Liver (tissue), 7 donors: ENCODE measurements at regions not wholly inside any gene's neighbourhood (a gene's known extent, or its start where the extent isn't known, plus 50 kb on each side); places are given as distances from the start of the nearest gene placed in this dataset.
A peak's percentile ranks its signal among the peaks of the same experiment; 100 is the strongest.
"Not testable (repeated sequence)": the region's sequence is repeated elsewhere in the genome, so short reads cannot be mapped to it uniquely, and the experiment has no call there.

Experiments used
- DNase-seq: peaks from one replicate; pipeline ENCODE4 v3.0.0-alpha.2; 2017; ENCODE audit warnings: low spot score
- H3K27ac ChIP-seq, 2 donors: one replicate each; pipeline ENCODE4 v1.7.0; 2013; ENCODE audit warnings: inconsistent platforms in 2 of 2, low read length in 2 of 2, control low read depth in 1 of 2, low read depth in 1 of 2, mild to moderate bottlenecking in 1 of 2
- H3K27me3 ChIP-seq, 4 donors: one replicate each; pipeline versions ENCODE4 v1.6.1 to v1.7.0; 2013; ENCODE audit warnings: low read length in 3 of 4, inconsistent platforms in 1 of 4, mild to moderate bottlenecking in 1 of 4, moderate library complexity in 1 of 4; ENCODE audit not compliant: control insufficient read depth in 4 of 4, insufficient read depth in 4 of 4
- H3K36me3 ChIP-seq, 4 donors: one replicate each; pipeline versions ENCODE4 v1.6.1 to v1.7.0; 2013; ENCODE audit warnings: low read length in 3 of 4, mild to moderate bottlenecking in 3 of 4, low read depth in 1 of 4, moderate library complexity in 1 of 4; ENCODE audit not compliant: control insufficient read depth in 4 of 4, insufficient read depth in 3 of 4
- H3K4me1 ChIP-seq, 4 donors: one replicate each; pipeline versions ENCODE4 v1.6.1 to v1.7.0; 2013; ENCODE audit warnings: low read length in 3 of 4, mild to moderate bottlenecking in 3 of 4, moderate library complexity in 1 of 4; ENCODE audit not compliant: control insufficient read depth in 4 of 4, insufficient read depth in 4 of 4
- H3K4me3 ChIP-seq, 3 donors: one replicate each; pipeline versions ENCODE4 v1.6.1 to v1.7.0; 2013; ENCODE audit warnings: low read length in 3 of 3, control low read depth in 1 of 3, low read depth in 1 of 3, mild to moderate bottlenecking in 1 of 3
- H3K9ac ChIP-seq, 2 donors: one replicate each; pipeline ENCODE4 v1.7.0; 2013; ENCODE audit warnings: low read length in 2 of 2, mild to moderate bottlenecking in 2 of 2, moderate library complexity in 2 of 2, control low read depth in 1 of 2, low read depth in 1 of 2
- H3K9me3 ChIP-seq, 4 donors: one replicate each; pipeline versions ENCODE4 v1.6.1 to v1.7.0; 2013; ENCODE audit warnings: low read length in 3 of 4; ENCODE audit not compliant: control insufficient read depth in 4 of 4
- ATF3 ChIP-seq: IDR thresholded peaks from 2 replicates; pipeline ENCODE4 v1.6.1; 2016; ENCODE audit warnings: antibody characterized with exemption
- EGR1 ChIP-seq, 2 donors: IDR thresholded peaks; 2 replicates each; pipeline ENCODE4 v1.6.1; 2016 to 2018; ENCODE audit warnings: antibody characterized with exemption in 2 of 2, low read depth in 2 of 2
- FOXA1 ChIP-seq: IDR thresholded peaks from 2 replicates; pipeline ENCODE4 v1.6.1; 2016; ENCODE audit warnings: antibody characterized with exemption
- FOXA2 ChIP-seq: IDR thresholded peaks from 2 replicates; pipeline ENCODE4 v1.6.1; 2016; ENCODE audit warnings: antibody characterized with exemption
- GABPA ChIP-seq, 2 donors: IDR thresholded peaks in 1 of 2; conservative IDR thresholded peaks in 1 of 2; 2 replicates each; pipeline ENCODE4 v1.6.1; 2016; ENCODE audit warnings: antibody characterized with exemption in 2 of 2, mild to moderate bottlenecking in 1 of 2, moderate library complexity in 1 of 2
- HNF4A ChIP-seq, 2 donors: conservative IDR thresholded peaks; 2 replicates each; pipeline ENCODE4 v1.6.1; 2016; ENCODE audit warnings: antibody characterized with exemption in 2 of 2, mild to moderate bottlenecking in 2 of 2
- HNF4G ChIP-seq: IDR thresholded peaks from 2 replicates; pipeline ENCODE4 v1.6.1; 2016; ENCODE audit warnings: antibody characterized with exemption
- JUND ChIP-seq, 2 donors: IDR thresholded peaks; 2 replicates each; pipeline ENCODE4 v1.6.1; 2016; ENCODE audit warnings: antibody characterized with exemption in 2 of 2
- MAX ChIP-seq: IDR thresholded peaks from 2 replicates; pipeline ENCODE4 v1.6.1; 2016; ENCODE audit warnings: antibody characterized with exemption
- RAD21 ChIP-seq, 2 donors: IDR thresholded peaks; 2 replicates each; pipeline ENCODE4 v1.6.1; 2016; ENCODE audit warnings: antibody characterized with exemption in 2 of 2, mild to moderate bottlenecking in 2 of 2
- RXRA ChIP-seq, 2 donors: IDR thresholded peaks; 2 replicates each; pipeline ENCODE4 v1.6.1; 2017 to 2018; ENCODE audit warnings: antibody characterized with exemption in 2 of 2, mild to moderate bottlenecking in 1 of 2
- SP1 ChIP-seq: IDR thresholded peaks from 2 replicates; pipeline ENCODE4 v1.6.1; 2018; ENCODE audit warnings: antibody characterized with exemption, mild to moderate bottlenecking
- TAF1 ChIP-seq: conservative IDR thresholded peaks from 2 replicates; pipeline ENCODE4 v1.6.1; 2016; ENCODE audit warnings: antibody characterized with exemption, mild to moderate bottlenecking
- YY1 ChIP-seq: IDR thresholded peaks from 2 replicates; pipeline ENCODE4 v1.6.1; 2016; ENCODE audit warnings: antibody characterized with exemption, mild to moderate bottlenecking
- ZBTB33 ChIP-seq: IDR thresholded peaks from 2 replicates; pipeline ENCODE4 v1.6.1; 2016; ENCODE audit warnings: antibody characterized with exemption
- WGBS: extraction: QIAGEN DNeasy Blood & Tissue Kit; methylation state at CpG from one replicate; pipeline ENCODE4 v1.1.7; 2013; 5-methylcytosine and 5-hydroxymethylcytosine counted together
- donor health status: healthy.
- donor health status: healthy.
- donor health status: healthy.
- donor health status: healthy.

GRCh38 chr2:741195-741496 lies 63.9 kb upstream of the TMEM18 start:
- Histone ChIP-seq H3K27me3 (no peaks in the 10 kb centered on the region), H3K4me1 (peaks cover 2 to 17% (median 10%) of the 10 kb centered on the region in 4 donors), H3K9me3 (no peaks in the 10 kb centered on the region), H3K27ac (no peak overlapping the region), H3K4me3 (peak overlapping the region in 1 of 3 donors; percentile 56), H3K9ac (no peak overlapping the region), H3K36me3 (no peaks in the 10 kb centered on the region)
- TF ChIP-seq HNF4A (conservative IDR thresholded peaks at IDR 0.05) (no peak), FOXA1 (no peak), RXRA (IDR thresholded peaks at IDR 0.05) (no peak), MAX (no peak), GABPA (IDR thresholded peaks at IDR 0.05 in 1 of 2, conservative IDR thresholded peaks at IDR 0.05 in 1 of 2) (no peak), EGR1 (IDR thresholded peaks at IDR 0.05; ENCODE audit: low read depth in 2 of 2) (no peak), FOXA2 (no peak), ATF3 (no peak), HNF4G (no peak), RAD21 (IDR thresholded peaks at IDR 0.05) (no peak), JUND (IDR thresholded peaks at IDR 0.05) (no peak), ZBTB33 (no peak), TAF1 (no peak), SP1 (no peak)
- WGBS: 20% methylated on average over 3 of the region's 3 CpGs
- no peak for DNase-seq

GRCh38 chr2:740322-741194 lies 63.4 kb upstream of the TMEM18 start:
- DNase-seq: peak; percentile 65
- H3K4me1 ChIP-seq: peaks cover 2 to 17% (median 10%) of the 10 kb centered on the region in 4 donors
- TF ChIP-seq YY1: peak; percentile 34
- TF ChIP-seq HNF4A (conservative IDR thresholded peaks at IDR 0.05): peak in 1 of 2 donors; percentile 11
- not testable (repeated sequence) for H3K27me3 ChIP-seq, H3K9ac ChIP-seq, H3K9me3 ChIP-seq, H3K36me3 ChIP-seq
- peak overlapping the region; percentile 56 to 85 (median 69) for H3K4me3 ChIP-seq
- 2% methylated on average over 41 of the region's 41 CpGs for WGBS
- H3K27ac ChIP-seq: peak overlapping the region; percentile 41 to 45

- not testable (repeated sequence) for H3K9ac ChIP-seq, DNase-seq
- peak overlapping the region in 1 of 2 donors; percentile 28 for H3K27ac ChIP-seq
Measured at GRCh38 chr2:739864-740321, 62.7 kb upstream of the TMEM18 start.

More at GRCh38 chr2:739864-740321, 62.7 kb upstream of the TMEM18 start:
- not testable (repeated sequence) for H3K9me3 ChIP-seq, H3K36me3 ChIP-seq, H3K27me3 ChIP-seq
- peak overlapping the region in 2 of 3 donors; percentile 56 to 69 for H3K4me3 ChIP-seq
- H3K4me1 ChIP-seq: peaks cover 2 to 17% (median 10%) of the 10 kb centered on the region in 4 donors
- 7% methylated on average over 23 of the region's 23 CpGs for WGBS
